Skin epidermis (tissue), 12 donors: ENCODE measurements at regions not wholly inside any gene's neighbourhood (a gene's known extent, or its start where the extent isn't known, plus 50 kb on each side); places are given as distances from the start of the nearest gene placed in this dataset.
"Not testable (repeated sequence)": the region's sequence is repeated elsewhere in the genome, so short reads cannot be mapped to it uniquely, and the experiment has no call there.

Experiments
- H3K27ac ChIP-seq, 21 experiments: fragments of 200-600 bp; sonication (generic) in 11 of 21; one replicate each; pipeline ENCODE4 v1.5.0; 2020; ENCODE audit warnings: mild to moderate bottlenecking in 3 of 21, inconsistent platforms in 2 of 21, moderate library complexity in 2 of 21
- H3K4me3 ChIP-seq, 7 experiments: fragments of 200-600 bp; sonication (generic) in 2 of 7; one replicate each; pipeline ENCODE4 v1.5.0; 2020; ENCODE audit warnings: inconsistent platforms in 2 of 7, mild to moderate bottlenecking in 2 of 7, moderate library complexity in 1 of 7

DNA sequence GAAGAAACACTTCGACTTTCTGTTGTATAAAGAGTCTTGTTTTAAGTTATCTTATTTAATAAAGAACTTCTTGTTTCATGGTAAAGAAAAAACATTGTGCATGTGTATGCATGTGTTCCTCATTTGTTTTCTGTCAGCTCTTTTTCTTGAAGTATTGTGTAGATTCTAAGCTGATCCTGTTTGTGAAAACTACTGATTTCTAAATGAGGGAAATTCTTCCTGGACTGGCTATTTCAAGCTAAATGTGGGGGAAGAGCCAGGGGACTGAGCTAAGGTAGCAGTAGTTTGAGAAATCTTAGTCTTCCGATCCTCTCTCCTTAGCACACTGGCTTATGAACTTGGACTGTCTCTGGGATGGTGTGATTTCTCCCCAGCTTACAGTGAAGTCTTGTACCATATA is 56.4 kb upstream of the RBMS1 start:
- no peak overlapping the region for H3K4me3 ChIP-seq
- no peak overlapping the region for H3K27ac ChIP-seq

DNA sequence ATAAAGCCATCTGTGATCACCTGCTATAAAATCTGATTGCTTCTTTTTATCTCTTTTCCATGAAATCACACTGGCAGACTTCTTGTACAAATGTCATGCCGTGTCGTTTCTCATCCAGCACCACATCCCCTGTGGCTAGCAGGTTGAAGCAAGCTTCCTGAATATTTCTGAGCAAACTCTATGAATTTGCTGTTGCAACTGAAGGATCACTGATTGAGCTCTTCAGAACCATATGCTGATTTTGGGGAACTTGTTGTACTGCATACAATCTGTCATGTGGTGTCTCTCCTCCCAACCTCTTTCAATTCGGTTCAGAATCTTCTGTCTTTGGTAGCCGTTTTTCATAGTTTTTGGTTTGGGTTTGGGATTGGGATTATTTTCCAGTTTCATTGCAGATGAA is 57.7 kb upstream of the RBMS1 start:
- no peak overlapping the region for H3K4me3 ChIP-seq
- no peak overlapping the region for H3K27ac ChIP-seq

- H3K27ac ChIP-seq = no peak overlapping the region
- H3K4me3 ChIP-seq = no peak overlapping the region
These were observed 61.9 kb upstream of the RBMS1 start for GRCh38 chr2:160555420-160556071.

DNA sequence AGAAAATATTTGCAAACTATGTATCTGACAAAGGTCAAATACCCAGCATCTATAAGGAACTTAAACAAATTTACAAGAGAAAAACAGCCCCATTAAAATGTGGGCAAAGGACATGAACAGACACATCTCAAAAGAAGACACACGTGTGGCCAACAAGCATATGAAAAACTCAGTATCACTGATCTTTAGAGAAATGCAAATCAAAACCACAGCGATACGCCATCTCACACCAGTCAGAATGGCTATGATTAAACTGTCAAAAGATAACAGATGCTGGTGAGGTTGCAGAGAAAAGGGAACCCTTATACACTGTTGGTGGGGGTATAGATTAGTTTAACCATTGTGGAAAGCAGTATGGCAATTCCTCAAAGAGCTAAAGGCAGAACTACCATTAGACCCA is 64.3 kb upstream of the RBMS1 start:
- H3K4me3 ChIP-seq = no peak overlapping the region
- H3K27ac ChIP-seq = no peak overlapping the region

- no peak overlapping the region for H3K27ac ChIP-seq
- H3K4me3 ChIP-seq = no peak overlapping the region
These were observed 64.9 kb upstream of the RBMS1 start for GRCh38 chr2:160558531-160558930.

GRCh38 chr2:160561551-160562295 is 68.1 kb upstream of the RBMS1 start:
- no peak overlapping the region for H3K27ac ChIP-seq

DNA sequence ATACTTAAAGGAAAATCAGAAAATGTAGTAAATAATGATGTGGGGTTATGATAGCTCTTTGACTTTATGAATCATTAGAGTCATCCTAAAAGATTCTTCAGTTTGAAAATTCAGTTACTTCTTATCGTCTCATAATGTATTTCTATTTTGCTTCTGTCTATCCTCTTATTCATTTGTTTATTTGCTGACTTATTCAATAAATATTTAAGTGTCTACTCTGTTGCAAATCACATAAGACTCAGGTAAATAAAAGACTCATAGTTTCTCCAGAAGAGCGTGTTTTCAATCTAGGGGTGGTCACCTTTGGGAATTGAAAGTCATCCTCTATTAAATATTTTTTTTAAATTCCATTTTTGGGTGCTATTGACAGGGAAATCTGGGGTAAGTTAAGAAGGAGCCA is 69.1 kb upstream of the RBMS1 start:
- Histone ChIP-seq H3K27ac (no peak overlapping the region), H3K4me3 (no peak overlapping the region)

More at GRCh38 chr2:160561551-160562295, 68.1 kb upstream of the RBMS1 start:
- no peak overlapping the region for H3K4me3 ChIP-seq

- H3K4me3 ChIP-seq = no peak overlapping the region
- no peak overlapping the region for H3K27ac ChIP-seq
These were observed 71.0 kb upstream of the RBMS1 start for GRCh38 chr2:160564591-160564990.

DNA sequence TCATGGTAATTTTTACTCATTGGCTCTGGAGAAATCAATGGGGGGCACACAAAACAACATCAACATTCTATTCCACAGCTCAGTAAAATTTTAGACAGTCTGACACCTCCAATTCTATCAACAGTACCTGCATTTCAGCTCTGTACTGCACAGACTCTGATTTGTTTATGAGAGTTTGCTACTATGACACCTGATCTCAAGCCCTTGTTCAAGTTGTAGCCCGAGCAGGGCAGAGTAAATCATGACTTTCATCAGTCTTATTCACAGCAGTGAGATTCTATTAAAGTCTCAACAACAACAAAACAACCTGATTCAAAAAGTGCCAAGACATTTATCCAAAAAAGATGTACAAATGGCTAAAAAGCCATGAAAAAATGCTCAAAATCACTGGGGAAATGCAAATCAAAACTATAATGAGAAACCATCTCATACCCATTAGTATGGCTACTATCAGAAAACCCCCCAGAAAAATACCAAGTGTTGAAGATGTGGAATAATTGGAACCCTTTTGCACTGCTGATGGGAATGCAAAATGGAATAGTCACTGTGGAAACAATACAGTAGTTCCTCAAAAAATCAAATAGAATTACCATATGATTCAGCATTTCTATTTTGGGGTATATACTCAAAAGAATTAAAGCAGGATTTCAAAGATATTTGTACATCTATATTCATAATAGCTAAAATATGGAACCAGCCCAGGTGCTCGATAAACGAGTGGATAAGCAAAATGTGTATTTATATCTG is 71.7 kb upstream of the RBMS1 start:
- Histone ChIP-seq H3K4me3 (no peak overlapping the region), H3K27ac (no peak overlapping the region)

DNA sequence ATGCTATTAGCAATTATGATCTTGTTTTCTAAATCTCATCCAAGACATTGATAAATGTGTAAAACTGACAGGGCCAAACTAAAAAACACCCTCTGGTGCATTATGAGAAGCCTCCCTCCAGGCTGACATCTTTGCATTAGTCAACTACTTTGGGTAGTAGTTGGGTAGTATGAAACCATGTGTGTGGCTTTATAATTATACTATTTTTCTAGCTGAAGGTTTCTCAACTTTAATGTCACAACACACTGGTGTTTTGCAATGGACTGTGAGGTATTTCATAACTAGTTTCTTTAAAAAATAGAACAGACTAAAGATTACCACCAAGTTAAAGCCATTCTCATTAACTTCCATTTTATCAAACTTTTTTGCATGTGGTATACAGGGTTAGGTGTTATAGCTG is 73.1 kb upstream of the RBMS1 start:
- peak overlapping the region in 1 of 21 experiments; percentile 56 for H3K27ac ChIP-seq
- H3K4me3 ChIP-seq = no peak overlapping the region

GRCh38 chr2:160568856-160569255 is 75.2 kb upstream of the RBMS1 start:
- Histone ChIP-seq H3K4me3 (no peak overlapping the region), H3K27ac (peak overlapping the region in 2 of 21 experiments; percentile 20 to 37)

DNA sequence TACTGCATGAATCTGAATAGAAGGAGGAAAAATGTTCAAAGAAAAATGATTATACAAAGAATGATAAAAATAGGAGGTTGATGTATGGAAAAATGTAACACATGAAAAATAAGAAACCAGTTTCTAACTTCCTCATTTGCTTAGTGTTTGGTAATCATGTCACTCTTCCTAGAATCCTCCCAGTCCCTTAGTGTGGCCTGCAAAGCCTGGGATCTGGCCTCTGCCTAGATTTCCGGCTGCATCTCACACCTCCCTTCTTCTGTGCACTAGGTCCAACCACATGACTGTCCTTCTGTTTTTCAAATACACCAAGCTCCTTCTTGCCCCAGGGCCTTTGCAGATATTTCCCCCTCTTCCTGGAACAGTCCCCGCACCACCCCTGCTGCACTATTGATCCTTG is 76.8 kb upstream of the RBMS1 start:
- Histone ChIP-seq H3K4me3 (no peak overlapping the region), H3K27ac (peak overlapping the region in 3 of 21 experiments; percentile 0 to 30 (median 16))

GRCh38 chr2:160574468-160575140 is 81.0 kb upstream of the RBMS1 start:
- Histone ChIP-seq H3K4me3 (no peak overlapping the region), H3K27ac (peak overlapping the region in 1 of 21 experiments; percentile 5)

DNA sequence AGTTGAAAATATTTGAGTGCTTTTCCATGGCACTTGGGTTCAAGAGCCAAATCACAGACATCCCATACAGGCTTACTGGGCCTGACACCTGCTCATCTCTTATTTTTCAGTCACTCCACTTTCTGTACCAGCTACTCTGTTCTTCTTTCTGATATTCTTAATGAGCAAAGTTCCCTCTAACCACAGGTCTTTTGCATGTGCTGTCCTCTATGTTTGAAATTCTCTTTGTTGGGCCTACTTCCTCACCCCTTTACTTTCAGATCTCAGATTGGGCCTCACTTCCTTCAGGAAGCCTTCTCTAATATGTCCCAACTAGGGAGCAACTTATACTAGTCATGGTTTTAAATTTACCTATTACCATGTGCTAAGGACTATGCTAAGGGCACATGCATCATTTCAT is 81.8 kb upstream of the RBMS1 start:
- Histone ChIP-seq H3K4me3 (no peak overlapping the region), H3K27ac (peak overlapping the region in 2 of 21 experiments; percentile 0 to 5)

DNA sequence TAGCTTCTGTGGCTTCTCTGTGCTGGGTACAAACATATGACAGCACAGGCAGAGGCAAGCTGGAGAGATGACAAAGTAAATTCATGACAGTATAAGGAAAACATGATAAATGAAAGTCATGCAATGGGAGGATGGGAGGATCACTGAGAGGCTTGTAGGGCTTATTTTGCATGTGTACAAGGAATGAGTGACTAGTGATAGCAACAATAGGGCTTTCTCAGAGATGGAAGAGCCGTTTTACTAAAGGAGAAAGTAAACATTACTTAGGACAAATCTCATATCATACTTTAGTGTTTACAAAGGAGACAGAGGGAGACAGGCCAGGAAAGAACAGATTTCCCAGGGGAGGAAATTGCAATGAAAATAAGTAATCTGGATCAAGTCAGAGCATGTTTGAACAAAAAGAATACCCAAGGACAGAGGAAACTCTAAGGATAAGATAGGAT is 82.5 kb upstream of the RBMS1 start:
- Histone ChIP-seq H3K4me3 (no peak overlapping the region), H3K27ac (peak overlapping the region in 7 of 21 experiments; percentile 0 to 57 (median 27))

DNA sequence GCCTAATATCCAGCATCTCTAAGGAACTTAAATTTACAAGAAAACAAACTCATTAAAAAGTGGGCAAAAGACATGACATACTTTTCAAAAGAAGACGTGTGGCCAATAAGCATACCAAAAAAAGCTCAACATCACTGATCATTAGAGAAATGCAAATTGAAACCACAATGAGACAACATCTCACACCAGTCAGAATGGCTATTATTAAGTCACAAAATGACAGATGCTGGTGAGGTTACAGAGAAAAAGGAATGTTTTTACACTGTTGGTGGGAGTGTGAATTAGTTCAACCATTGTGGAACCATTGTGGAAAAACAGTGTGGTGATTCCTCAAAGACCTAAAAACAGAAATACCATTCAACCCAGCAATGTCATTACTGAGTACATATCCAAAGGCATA is 83.5 kb upstream of the RBMS1 start:
- H3K27ac ChIP-seq, H3K4me3 ChIP-seq: not testable (repeated sequence)

DNA sequence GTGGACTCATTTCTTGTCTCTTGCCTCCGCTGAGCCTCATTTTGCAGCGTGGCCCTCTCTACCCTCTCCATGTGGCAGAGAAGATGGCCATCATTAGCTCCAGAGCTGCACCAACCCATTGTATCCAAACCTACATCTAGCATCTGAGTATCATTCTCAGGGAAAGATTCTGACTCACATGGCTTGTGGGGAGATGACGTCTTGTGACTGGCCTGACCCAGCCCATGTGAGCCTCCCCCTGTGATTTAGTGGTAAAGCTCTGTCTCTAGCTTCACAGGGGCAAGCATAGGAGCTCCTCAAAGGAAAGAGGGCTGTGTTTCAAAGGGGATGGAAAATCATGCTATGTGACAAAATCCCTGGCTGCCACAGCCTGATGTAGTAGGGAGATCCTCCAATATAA is 87.4 kb upstream of the RBMS1 start:
- Histone ChIP-seq H3K27ac (no peak overlapping the region), H3K4me3 (no peak overlapping the region)

DNA sequence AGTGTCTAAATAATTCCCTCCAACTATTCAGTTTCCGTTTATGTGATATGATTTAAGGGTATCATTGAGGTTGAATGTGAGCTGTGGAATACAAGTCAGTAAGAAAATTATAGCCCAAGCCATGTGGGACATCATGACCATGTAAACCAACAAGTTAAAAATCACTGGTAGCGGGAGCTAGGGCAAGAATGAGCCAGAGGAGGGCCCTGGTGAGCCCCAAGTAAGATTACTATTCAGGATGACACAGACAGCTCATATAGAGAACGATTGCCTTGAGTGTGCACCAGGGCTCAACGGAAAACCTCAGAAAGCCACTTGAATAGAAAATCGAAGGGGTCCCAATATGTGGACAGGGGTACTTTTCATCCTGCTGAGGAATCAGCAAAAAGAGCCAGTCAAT is 87.8 kb upstream of the RBMS1 start:
- H3K27ac ChIP-seq = no peak overlapping the region
- H3K4me3 ChIP-seq = no peak overlapping the region

DNA sequence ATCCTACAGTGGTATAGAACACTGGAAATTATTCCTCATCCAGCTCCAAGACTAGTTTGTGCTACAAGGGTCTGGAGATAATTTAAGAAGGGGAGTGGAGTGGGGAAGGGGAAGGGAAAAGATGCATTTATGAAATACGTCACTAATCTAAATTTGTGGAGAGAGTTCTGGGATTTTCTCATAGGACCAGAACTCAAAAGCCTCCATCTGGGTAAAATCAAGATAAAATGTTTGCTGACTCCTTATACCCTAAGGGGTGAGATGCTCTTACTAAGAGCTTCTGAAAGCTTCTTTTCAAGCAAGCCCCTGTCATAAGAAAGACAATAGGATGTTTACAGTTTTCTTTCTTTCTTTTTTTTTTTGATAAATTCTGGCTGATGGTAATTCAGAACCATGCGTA is 88.5 kb upstream of the RBMS1 start:
- no peak overlapping the region for H3K27ac ChIP-seq
- H3K4me3 ChIP-seq = no peak overlapping the region

DNA sequence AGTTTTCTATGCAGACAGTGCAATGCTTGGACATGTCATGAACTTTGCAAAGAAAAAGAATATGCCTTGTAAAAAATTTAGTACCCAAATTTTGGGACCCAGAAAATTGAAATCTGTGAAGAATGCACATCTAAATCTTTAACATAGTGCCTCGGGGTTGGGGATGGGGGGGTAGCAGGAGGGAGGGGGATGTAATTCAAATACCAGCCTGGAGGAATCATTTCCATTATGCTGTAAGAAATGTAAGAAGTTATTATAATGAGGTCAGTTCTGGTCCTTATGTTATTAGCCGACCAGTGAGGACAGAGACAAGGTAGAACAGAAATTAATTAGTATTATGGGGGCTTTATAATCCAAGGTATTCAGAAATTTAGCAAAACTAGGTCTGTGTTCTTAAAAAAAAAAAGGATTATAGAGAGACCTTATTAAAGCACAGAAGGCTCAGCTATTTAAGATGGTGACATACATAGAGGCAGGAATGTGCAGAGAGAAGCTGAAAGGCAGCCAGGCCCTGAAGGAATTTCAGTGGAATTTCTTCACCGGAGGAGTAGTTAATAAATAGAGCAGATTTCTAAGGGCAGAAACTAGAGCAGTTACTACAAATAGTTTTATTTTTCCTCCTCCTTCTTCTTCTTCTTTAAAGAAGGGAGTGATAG is 89.0 kb upstream of the RBMS1 start:
- Histone ChIP-seq H3K4me3 (no peak overlapping the region), H3K27ac (peak overlapping the region in 5 of 21 experiments; percentile 1 to 51 (median 14))
